ENCODE measurements at regions not wholly inside any gene's neighbourhood (a gene's known extent, or its start where the extent isn't known, plus 50 kb on each side); places are given as distances from the start of the nearest gene placed in this dataset.

DNA sequence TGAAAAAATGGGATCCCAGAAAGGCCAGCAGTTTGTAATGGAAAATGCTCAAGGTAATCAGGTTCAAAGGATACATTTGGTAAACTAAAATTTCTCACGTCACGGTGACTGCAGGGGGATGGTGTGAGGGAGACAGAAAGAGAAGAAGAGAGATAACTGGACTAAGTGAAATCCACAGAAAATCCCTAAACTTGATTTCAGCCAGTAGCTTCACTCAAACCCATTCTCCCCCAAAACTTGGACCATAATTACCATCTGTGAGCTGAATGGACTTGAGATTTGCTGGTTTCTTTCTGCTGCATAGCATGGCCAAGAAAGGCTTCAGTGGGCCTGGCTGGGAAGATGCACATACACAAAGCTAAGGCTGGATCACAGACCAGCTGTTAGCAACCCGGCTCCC, 155.4 kb upstream of the LMO4 start (continued):
- no peak for TF ChIP-seq TFAM (CRISPR knock-in tag; conservative IDR thresholded peaks at IDR 0.05)
- TF ChIP-seq HDAC6 (IDR thresholded peaks at IDR 0.05; ENCODE audit: low read depth, low read length) = no peak
- TF ChIP-seq HDAC8 (tag; IDR thresholded peaks at IDR 0.05) = no peak
- TF ChIP-seq ESRRB (CRISPR knock-in tag; IDR thresholded peaks at IDR 0.05; ENCODE audit: borderline replicate concordance) = no peak
- TF ChIP-seq ZNF212 (CRISPR knock-in tag; IDR thresholded peaks at IDR 0.05) = no peak
- no peak for TF ChIP-seq ZNF586 (CRISPR knock-in tag; conservative IDR thresholded peaks at IDR 0.05)

DNA sequence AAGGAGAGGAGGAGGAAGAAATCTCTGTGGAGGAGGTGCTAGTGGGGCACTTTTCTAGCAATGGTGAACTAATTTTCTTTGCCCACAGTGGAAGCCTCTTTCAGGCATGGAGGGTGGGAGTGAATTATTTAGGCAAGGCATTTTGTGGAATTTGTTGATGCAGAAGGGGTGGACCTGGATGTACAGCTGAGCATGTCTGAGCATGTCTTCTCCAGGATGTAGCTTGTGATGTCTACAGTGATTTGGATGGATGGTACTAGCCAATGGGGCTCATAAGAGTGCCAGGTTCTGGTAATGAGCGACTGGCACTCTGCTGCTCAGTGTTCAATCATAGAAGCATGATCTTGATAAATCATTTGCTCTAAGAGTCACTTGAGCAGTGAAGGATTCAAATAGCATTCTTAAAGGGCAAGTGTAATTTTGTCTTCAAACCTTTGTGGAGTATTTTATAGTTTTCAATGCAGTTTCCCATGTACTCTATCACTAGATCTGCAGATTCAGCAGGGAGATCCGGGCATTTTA, 153.9 kb upstream of the LMO4 start:
- no peak for ATAC-seq
- no peaks in the 10 kb centered on the region for H3K9me3 ChIP-seq (replicated peaks; ENCODE audit: control insufficient read depth, insufficient read depth, low read depth, low read length)
- H2AFZ ChIP-seq (ENCODE audit: low read depth, low read length) = no peak overlapping the region
- in situ Hi-C loops (cut with MboI) = no loop called here
- no peak overlapping the region for H3K4me2 ChIP-seq (ENCODE audit: insufficient read depth, low read length)
- H3K36me3 ChIP-seq (ENCODE audit: control insufficient read depth, insufficient read depth, low read length) = no peaks in the 10 kb centered on the region
- ChIA-PET POLR2A (no interaction called here), CTCF (ENCODE audit: low intra/inter-chr PET ratio) (no interaction called here)
- WGBS (ENCODE audit: insufficient coverage, low coverage, missing lambda C conversion rate) = 0% methylated on average over 1 of the region's 2 CpGs
- DNase-seq (ENCODE audit: extremely low read depth in 1 of 4, low spot score in 3 of 4) = no peak
- H3K79me2 ChIP-seq (ENCODE audit: control insufficient read depth, insufficient read depth, low read length) = no peaks in the 10 kb centered on the region
- H4K20me1 ChIP-seq (replicated peaks; ENCODE audit: control insufficient read depth, insufficient read depth, low read length) = peaks cover 11% of the 10 kb centered on the region; the same call in 1 of the 2 replicates
- no peak overlapping the region for H3K4me3 ChIP-seq
- H3K27me3 ChIP-seq (ENCODE audit: control insufficient read depth in 2 of 2, insufficient read depth in 2 of 2, low read length in 2 of 2) = peaks cover 32 to 36% of the 10 kb centered on the region in 2 experiments
- H3K9me1 ChIP-seq (ENCODE audit: control insufficient read depth, insufficient read depth, low read length) = no peaks in the 10 kb centered on the region
- intact Hi-C loops (cut with micrococcal nuclease) = no loop called here
- no peak overlapping the region for H3K27ac ChIP-seq (ENCODE audit: extremely low read depth, low read depth, low read length)
- no TSS peak for BruUV-seq (replicated peaks)
- no peak for FAIRE-seq
- H3K4me1 ChIP-seq (replicated peaks in 1 of 2; ENCODE audit: control insufficient read depth in 2 of 2, insufficient read depth in 2 of 2, low read length in 2 of 2) = peaks cover 0 to 1% of the 10 kb centered on the region in 2 experiments; a peak in 1 of 5 replicates
- H3K9ac ChIP-seq (ENCODE audit: insufficient read depth in 1 of 2, low read depth in 2 of 2, low read length in 2 of 2) = no peak overlapping the region
- TF ChIP-seq, protein P1, sequence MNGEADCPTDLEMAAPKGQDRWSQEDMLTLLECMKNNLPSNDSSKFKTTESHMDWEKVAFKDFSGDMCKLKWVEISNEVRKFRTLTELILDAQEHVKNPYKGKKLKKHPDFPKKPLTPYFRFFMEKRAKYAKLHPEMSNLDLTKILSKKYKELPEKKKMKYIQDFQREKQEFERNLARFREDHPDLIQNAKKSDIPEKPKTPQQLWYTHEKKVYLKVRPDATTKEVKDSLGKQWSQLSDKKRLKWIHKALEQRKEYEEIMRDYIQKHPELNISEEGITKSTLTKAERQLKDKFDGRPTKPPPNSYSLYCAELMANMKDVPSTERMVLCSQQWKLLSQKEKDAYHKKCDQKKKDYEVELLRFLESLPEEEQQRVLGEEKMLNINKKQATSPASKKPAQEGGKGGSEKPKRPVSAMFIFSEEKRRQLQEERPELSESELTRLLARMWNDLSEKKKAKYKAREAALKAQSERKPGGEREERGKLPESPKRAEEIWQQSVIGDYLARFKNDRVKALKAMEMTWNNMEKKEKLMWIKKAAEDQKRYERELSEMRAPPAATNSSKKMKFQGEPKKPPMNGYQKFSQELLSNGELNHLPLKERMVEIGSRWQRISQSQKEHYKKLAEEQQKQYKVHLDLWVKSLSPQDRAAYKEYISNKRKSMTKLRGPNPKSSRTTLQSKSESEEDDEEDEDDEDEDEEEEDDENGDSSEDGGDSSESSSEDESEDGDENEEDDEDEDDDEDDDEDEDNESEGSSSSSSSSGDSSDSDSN (IDR thresholded peaks at IDR 0.05; ENCODE audit: borderline replicate concordance in 1 of 2, low read depth in 2 of 2, low read length in 2 of 2) = no peak
- TF ChIP-seq, protein P2, sequence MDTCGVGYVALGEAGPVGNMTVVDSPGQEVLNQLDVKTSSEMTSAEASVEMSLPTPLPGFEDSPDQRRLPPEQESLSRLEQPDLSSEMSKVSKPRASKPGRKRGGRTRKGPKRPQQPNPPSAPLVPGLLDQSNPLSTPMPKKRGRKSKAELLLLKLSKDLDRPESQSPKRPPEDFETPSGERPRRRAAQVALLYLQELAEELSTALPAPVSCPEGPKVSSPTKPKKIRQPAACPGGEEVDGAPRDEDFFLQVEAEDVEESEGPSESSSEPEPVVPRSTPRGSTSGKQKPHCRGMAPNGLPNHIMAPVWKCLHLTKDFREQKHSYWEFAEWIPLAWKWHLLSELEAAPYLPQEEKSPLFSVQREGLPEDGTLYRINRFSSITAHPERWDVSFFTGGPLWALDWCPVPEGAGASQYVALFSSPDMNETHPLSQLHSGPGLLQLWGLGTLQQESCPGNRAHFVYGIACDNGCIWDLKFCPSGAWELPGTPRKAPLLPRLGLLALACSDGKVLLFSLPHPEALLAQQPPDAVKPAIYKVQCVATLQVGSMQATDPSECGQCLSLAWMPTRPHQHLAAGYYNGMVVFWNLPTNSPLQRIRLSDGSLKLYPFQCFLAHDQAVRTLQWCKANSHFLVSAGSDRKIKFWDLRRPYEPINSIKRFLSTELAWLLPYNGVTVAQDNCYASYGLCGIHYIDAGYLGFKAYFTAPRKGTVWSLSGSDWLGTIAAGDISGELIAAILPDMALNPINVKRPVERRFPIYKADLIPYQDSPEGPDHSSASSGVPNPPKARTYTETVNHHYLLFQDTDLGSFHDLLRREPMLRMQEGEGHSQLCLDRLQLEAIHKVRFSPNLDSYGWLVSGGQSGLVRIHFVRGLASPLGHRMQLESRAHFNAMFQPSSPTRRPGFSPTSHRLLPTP (IDR thresholded peaks at IDR 0.05; ENCODE audit: borderline replicate concordance, extremely low read depth, insufficient read length) = no peak
- TF ChIP-seq EP300 (IDR thresholded peaks at IDR 0.05; ENCODE audit: low read length) = no peak
- TF ChIP-seq HMG20B (CRISPR knock-in tag; IDR thresholded peaks at IDR 0.05) = no peak
- TF ChIP-seq PTTG1 (tag; IDR thresholded peaks at IDR 0.05; ENCODE audit: low read depth) = no peak
- no peak for TF ChIP-seq SRSF1 (IDR thresholded peaks at IDR 0.05; ENCODE audit: low read depth, low read length)
- TF ChIP-seq XRCC5 (IDR thresholded peaks at IDR 0.05; ENCODE audit: low read depth, low read length) = no peak
- no peak for TF ChIP-seq BCOR (IDR thresholded peaks at IDR 0.05)
- TF ChIP-seq SMAD1 (IDR thresholded peaks at IDR 0.05; ENCODE audit: low read depth, low read length, partially characterized antibody) = no peak
- no peak for TF ChIP-seq HNRNPLL (IDR thresholded peaks at IDR 0.05; ENCODE audit: low read depth, low read length, poor library complexity, severe bottlenecking)
- TF ChIP-seq, protein P3, sequence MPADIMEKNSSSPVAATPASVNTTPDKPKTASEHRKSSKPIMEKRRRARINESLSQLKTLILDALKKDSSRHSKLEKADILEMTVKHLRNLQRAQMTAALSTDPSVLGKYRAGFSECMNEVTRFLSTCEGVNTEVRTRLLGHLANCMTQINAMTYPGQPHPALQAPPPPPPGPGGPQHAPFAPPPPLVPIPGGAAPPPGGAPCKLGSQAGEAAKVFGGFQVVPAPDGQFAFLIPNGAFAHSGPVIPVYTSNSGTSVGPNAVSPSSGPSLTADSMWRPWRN (IDR thresholded peaks at IDR 0.05; ENCODE audit: low read depth) = no peak
